Medulla oblongata (tissue), 1 donor: ENCODE measurements at regions not wholly inside any gene's neighbourhood (a gene's known extent, or its start where the extent isn't known, plus 50 kb on each side); places are given as distances from the start of the nearest gene placed in this dataset.

Source experiments
- DNase-seq: peaks from one replicate; pipeline ENCODE4 v3.0.0-alpha.2; 2015; ENCODE audit errors: extremely low spot score

GRCh38 chr3:111351334-111351733 lies 190.7 kb upstream of the CD96 start:
- DNase-seq: no peak

DNA sequence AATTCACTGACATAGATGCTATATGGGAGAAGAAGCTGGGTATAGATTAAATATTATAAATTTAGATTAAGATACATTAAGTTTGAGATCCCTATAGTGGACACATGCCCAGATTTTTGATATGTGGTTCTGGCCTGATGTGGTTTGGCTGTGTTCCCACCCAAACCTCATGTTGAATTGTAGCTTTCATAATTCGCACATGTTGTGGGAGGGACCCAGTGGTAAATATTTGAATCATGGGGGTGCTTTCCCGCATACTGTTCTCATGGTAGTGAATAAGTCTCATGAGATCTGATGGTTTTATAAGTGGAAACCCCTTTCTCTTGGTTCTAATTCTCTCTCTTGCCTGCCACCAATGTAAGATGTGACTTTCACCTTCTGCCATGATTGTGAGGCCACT lies 189.4 kb upstream of the CD96 start:
- no peak for DNase-seq

- no peak for DNase-seq
Observed at GRCh38 chr3:111359261-111360030, 182.6 kb upstream of the CD96 start.

DNA sequence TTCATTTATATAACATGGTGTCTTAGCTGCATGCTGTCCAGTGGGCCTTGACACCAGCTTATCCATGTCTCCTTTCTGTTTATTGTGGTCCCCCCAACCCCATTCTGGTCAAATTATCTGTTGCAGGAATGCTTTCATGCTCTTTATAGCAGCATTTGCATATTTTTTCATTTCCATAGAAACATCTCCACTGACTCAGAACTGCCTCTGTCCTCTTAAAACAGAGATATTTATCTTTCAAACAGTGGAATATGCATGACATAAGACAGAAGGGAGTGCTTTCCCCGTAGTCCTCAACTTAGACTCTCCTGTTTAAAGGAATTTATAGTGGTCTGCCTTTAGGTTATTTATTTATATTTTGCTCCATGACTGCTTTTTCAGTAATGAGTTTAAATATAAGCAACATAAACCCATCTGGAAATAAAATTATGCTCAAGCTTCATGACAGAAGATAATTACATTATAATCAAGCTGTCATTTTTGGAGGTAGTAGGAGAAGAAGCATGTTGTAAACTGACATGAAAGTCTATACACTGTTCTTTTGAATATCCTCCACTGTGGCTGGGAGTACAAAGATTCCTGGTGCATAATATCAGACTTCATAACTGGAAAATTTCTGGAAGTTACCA lies 179.5 kb upstream of the CD96 start:
- DNase-seq: no peak

DNA sequence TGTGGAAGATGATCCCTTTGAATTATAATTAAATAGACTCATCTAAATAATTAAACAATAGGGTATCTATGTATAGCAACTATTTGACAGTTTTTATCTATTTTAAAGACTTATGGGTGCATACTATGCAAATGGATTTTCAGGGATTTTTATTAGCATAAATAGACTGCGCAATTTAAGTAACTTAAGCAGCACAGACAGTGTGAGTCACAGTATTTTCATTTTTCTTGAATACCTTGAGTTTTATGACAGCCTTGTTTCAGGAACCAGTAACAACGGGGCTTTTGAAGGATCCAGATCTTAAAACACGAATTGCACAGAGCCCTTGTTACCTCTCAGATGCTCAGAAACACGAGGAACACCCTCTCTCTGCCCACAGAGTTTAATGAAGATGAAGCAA lies 175.5 kb upstream of the CD96 start:
- no peak for DNase-seq

DNA sequence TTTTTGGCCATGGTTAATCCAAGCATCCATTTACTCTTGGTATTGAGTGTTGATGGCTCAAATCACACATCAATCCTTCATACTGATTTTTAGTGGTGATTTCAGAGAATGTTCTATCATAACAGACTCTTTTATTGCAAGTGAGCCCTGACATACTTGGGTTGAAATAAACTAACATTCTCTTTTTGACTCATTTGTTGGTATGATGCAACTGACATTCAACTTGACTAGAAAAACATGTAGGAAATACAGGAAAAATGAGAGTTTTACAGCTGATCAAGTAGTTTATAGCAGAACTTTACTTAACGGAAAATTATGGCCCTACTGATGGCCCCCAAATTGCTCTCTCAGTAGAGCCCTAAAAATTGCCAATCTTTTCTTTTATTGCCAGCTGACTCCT lies 173.9 kb upstream of the CD96 start:
- DNase-seq: no peak

- no peak for DNase-seq
Observed at GRCh38 chr3:111369958-111370357, 172.0 kb upstream of the CD96 start.

DNA sequence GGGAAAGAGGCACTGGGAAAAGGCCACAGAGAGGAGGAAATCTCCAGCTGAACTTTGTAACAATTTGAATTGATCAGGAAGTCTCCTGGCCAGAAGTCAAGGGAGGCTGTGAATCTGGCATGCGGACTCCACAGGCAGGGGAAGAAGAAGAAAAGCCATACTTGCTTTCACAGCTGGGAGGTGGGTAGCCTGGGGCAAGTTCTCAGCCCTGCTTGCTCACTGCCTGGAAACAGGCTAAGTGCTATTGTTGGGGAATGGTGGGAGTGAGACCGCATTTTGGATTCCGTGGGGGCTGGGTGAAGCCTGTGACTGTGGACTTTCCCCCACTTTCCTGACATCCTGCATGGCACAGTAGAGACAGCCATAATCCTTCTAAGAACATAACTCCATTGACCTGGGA lies 168.8 kb upstream of the CD96 start:
- no peak for DNase-seq

- DNase-seq: no peak
Observed at GRCh38 chr3:111373861-111374260, 168.1 kb upstream of the CD96 start.

- no peak for DNase-seq
Observed at GRCh38 chr3:111385971-111386495, 156.0 kb upstream of the CD96 start.

DNA sequence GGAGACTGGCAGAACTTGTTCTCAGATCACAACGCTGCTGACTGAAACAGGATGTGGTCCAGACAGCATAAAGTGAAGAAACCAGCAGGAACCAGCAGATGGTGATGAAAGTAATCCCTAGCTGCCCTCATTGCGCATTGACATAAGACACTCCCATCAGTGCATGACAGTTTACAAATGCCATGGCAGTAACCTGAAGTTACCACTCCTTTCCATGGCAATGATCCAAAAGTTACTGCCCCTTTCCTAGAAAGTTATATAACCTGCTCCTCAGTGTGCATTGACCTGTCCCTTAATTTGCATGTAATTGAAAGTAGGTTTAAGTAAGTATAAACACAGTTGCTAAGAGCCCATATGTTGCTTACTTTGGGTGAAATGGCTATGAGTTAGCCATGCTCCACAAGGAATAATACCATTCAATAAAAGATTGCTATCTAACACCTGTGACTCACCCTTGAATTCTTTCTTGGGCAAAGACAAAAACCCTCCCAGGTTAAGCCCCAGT lies 149.1 kb upstream of the CD96 start:
- no peak for DNase-seq

GRCh38 chr3:111412656-111413055 lies 129.3 kb upstream of the CD96 start:
- no peak for DNase-seq

DNA sequence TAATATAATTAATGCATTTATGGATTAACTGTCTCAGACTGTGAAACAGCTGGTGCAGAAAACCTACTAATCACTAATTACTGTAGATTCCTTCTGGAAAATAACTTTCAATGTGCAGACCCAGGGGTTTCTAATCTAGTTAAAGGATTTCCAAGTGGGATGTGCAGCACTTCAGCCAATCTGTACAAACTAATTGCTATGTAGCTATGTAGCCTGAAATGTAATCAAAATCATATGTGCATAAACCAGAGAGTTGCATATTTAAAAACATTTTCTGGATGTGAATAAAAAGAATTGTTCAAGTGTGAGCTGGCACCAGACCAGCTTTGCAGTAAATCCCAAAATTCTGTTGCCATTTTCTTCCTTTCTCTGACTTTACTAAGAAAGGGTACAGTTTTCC lies 127.5 kb upstream of the CD96 start:
- no peak for DNase-seq

GRCh38 chr3:111415018-111415417 lies 127.0 kb upstream of the CD96 start:
- DNase-seq: no peak

GRCh38 chr3:111418391-111418790 lies 123.6 kb upstream of the CD96 start:
- no peak for DNase-seq

DNA sequence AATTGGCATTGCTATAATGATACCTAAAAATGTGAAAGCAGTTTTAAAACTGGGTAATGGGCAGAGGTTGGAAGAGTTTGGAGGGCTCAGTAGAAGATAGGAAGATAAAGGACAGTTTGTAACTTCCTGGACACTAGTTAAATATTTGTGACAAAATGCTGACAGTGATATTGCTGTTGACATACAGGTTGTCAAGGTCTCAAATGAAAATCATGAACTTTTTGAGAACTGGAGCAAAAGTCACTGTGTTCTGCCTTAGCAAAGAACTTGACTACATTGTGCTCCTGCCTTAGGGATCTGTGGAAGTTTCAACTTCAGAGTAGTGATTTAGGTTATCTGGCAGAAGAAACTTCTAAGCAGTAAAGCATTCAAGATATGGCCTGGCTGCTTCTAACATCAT lies 113.7 kb upstream of the CD96 start:
- no peak for DNase-seq

DNA sequence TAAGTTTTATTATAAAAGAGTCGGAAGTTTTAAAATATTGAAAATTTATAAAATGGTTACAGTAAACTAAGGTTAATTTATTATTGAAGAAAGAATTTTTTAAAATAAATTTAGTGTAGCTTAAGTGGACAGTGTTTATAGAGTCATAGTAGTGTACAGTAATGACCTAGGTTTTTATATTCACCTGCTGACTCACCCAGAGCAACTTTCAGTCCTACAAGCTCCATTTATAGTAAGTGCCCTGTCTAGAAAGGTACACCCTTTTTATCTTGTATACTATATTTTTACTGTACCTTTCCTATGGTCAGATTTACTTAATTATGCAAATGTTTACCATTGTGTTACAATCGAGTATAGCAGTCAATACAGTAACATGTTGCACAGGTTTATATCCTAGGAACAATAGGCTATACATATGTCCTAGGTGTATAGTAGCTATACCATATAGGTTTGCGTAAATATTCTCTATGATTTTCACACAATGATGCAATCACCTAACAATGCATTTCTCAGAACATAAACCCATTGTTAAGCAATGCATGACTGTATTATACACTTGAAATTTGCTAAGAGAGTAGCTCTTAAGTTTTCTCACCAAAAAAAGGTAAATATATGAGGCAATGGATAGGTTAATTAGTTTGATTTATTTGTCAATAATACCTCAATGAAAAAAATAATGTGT lies 106.9 kb upstream of the CD96 start:
- DNase-seq: no peak

DNA sequence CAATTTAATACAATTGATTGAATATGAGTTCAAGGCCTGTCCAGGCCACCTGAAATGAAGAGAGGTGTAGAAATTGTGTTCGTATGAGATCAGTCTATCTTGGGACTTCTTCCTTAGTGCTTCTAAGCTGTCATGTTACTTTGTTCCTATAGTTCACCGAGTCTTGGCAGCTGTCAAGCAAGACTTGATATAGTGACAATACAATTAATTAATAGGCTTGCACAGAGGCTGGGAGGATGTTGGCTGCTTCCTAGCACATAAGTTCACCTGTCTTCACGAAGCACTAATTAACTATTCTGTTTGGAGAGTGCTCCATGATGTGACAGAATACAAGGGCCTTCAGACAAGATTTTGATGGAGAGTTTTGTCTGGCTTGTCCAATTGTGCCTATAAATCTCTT lies 103.7 kb upstream of the CD96 start:
- no peak for DNase-seq

- DNase-seq: no peak
Observed at GRCh38 chr3:111454551-111454950, 87.4 kb upstream of the CD96 start.

- no peak for DNase-seq
Observed at GRCh38 chr3:111465081-111465670, 76.8 kb upstream of the CD96 start.

DNA sequence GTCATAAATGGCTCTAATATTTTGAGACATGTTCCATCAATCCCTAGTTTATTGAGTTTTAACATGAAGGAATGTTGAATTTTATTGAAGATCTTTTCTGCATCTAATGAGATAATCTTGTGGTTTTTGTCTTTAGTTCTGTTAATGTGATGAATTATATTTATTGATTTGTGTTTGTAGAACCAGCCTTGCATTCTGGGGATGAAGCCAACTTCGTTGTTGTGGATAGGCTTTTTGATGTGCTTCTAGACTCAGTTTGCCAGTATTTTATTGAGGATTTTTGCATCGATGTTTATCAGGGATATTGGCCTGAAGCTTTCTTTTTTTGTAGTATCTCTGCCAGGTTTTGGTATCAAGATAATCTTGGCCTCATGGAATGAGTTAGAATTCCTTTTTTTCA lies 72.0 kb upstream of the CD96 start:
- DNase-seq: no peak

- DNase-seq: no peak
Observed at GRCh38 chr3:111471831-111472230, 70.2 kb upstream of the CD96 start.
